Stimulated activated CD4-positive, alpha-beta T cell treated with anti-CD3 and anti-CD28 coated beads, Interleukin-1b, Interleukin-23, amount 100 ng/mL, for 4 hours (primary cell): ENCODE measurements at regions not wholly inside any gene's neighbourhood (a gene's known extent, or its start where the extent isn't known, plus 50 kb on each side); places are given as distances from the start of the nearest gene placed in this dataset.

ENCODE experiments used
- DNase-seq, 2 donors: peaks; one replicate each; pipeline ENCODE4 v3.0.0-alpha.2; 2020; ENCODE audit warnings: low read depth in 2 of 2

DNA sequence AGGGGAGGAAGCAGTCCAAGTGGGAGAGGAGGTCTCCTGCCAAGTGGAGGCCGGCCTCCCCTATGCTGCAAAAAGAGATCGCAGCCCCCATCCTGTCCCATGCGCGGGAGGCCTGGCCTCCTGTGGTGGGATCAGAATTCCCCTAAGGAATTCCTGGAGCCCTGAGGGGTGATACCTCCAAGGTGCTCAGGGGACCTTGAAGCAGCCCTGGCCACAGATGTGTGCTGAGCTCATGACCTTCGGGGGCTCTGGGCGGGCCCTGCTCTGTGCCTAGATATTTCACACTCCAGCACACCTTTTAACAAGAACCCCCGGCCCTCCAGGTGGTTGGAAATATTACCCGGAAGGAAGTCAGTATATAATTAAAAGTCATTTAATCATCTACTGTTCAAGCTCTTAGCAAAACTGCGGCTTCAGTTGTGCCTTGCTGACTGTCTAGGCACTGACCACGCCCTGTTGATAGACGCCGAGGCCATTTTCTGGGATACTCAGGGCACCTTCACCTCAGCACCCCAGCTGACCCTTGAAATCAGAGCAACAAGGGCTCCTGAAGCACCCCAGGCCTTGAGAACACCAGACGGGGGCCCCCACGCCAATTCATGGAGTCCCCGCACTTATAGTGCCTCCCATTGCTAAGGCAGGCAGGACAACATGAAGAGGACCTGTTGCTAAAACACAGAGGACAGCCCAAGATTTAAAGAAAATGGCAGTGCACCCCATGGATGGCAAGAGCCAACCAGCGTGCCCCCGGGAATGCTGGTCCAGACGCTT, 119.1 kb downstream of the NDUFA10 start:
- no peak for DNase-seq

- DNase-seq, result no peak
Measured at GRCh38 chr2:239905306-239905705, 119.8 kb downstream of the NDUFA10 start.

DNA sequence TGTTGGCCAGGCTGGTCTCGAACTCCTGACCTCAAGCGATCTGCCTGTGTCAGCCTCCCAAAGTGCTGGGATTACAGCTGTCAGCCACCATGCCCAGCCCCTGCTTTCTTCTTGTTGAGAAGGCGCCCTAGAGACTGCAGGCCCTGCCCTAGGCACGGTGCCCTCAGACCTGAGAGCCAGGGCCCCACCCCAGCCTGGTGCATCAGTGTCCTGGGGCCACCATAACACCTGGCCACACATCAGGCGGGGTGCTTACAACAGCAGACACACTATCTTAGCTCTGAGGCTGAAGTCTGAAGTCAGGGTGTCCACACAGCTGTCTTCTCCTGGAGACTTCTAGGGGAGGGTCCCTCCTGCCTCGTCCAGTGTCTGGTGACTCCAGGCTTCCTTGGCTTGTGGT, 120.6 kb downstream of the NDUFA10 start:
- DNase-seq, result no peak

GRCh38 chr2:239903803-239904202, 121.3 kb downstream of the NDUFA10 start:
- no peak for DNase-seq

DNA sequence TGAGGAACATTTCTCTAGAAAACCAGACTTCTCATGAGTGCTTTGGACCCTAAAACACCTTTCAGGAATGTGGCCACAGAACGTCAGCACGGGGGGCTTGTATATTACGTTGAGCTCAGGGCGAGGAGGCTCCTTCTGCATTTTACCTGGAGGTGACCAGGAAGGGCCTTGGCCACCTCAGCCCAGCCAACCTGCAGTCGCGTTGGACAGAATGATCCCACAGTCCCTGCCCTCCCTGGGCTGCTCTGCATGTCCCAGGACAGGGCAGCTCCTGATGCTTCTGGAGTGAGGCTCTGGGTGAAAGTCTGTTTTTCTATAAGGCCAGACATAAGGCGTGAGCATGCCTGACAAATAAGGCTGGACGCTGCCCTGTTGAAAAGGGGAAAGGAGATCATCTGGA, 121.9 kb downstream of the NDUFA10 start:
- no peak for DNase-seq

- no peak for DNase-seq
Measured at GRCh38 chr2:239902749-239903201, 122.4 kb downstream of the NDUFA10 start.

GRCh38 chr2:239898292-239898925, 126.7 kb downstream of the NDUFA10 start:
- DNase-seq, result no peak

- DNase-seq, result no peak
Measured at GRCh38 chr2:239897596-239898235, 127.4 kb downstream of the NDUFA10 start.

- DNase-seq, result no peak
Measured at GRCh38 chr2:239896075-239896474, 129.1 kb downstream of the NDUFA10 start.

DNA sequence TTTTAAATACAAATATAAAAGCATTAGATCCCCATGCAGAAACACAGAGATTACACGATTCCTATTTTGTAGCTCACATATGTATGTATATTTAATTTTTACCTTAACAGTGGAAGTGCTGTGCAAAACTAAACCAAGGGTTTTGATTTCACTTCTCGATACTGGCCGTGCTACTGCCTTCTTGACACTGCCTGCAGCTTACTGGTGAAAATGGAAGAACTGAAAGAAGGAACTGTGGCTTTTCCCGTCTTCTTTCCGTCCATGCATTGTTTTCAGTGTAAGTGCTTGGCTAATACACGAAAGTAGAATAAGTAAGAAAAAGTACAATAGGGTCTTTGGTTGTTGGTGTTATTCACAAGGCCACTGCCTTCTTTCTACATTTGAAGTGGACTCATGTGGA, 129.5 kb downstream of the NDUFA10 start:
- DNase-seq, result no peak

GRCh38 chr2:239895116-239895515, 130.0 kb downstream of the NDUFA10 start:
- no peak for DNase-seq

- DNase-seq, result no peak
Measured at GRCh38 chr2:239894276-239894675, 130.9 kb downstream of the NDUFA10 start.

GRCh38 chr2:239893236-239893515, 132.0 kb downstream of the NDUFA10 start:
- DNase-seq, result no peak

DNA sequence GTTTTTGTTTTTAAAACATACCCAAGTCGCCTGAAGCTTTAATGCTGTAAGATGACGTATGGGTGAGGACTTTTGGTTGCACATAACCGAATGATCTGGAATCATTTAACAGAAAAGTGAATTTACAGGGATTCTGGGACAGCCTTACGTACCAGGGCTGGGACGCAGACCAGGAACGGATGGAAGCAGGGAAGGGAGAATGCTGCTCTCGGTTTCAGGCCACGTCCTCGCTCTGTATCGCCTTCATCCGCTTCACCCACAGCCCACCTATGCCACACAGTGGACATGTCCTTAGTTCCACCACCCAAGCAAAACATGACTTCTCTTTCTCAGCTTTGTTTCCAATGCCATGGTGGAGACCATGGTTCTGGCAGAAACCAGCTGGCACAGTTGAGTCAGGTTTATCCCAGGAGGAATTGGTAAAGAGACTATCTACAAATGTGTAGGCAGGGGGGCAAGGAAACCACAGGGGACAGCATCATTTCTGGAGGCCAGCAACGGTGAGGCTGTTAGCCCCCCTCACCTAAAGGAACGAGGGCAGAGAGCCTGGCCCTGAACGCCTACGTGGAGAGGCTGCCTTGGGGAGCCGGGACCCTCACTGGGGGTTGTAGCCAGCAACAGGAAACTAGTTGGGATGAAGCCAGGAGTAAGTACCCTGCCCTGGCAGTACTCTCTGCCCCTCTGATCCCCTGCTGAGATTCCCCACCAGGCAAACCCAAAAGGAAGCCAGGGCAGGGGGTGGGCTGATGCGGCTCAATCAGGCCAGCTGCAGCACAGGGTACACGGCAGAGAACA, 132.5 kb downstream of the NDUFA10 start:
- DNase-seq, result no peak

DNA sequence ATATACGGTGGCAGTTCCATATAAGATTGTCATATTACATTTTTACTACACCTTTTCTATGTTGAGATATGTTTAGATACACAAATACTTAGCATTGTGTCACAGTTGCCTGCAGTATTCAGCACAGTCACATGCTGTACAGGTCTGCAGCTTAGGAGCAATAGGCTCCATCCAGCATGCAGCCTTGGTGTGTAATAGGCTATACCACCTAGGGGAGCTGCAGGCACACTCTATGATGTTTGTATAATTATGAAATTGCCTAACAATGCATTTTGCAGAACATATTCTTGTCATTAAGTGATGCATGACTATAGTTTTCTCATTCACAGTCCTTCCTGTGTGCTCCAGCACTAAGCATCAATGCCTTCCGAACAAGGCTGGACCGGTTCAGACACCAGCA, 133.4 kb downstream of the NDUFA10 start:
- DNase-seq, result no peak

- DNase-seq, result no peak
Measured at GRCh38 chr2:239890206-239890746, 134.9 kb downstream of the NDUFA10 start.

- no peak for DNase-seq
Measured at GRCh38 chr2:239889641-239890121, 135.5 kb downstream of the NDUFA10 start.

DNA sequence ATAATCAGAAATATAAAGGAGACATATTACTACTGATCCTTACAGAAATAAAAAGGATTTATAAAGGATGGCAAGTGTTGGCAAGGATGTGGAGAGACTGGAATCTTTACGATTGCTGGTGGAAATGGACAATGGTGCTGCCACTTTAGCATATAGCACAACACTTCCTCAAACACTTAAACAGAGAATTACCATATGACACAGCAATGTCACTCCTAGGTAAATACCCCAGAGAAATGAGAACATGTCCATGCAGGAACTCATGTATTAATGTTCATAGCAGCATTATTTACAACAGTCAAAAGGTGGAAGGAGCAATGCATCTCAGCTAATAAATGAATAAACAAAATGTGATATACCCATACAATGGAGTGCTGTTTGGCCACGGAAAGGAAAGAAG, 137.5 kb downstream of the NDUFA10 start:
- DNase-seq, result no peak

- DNase-seq, result no peak
Measured at GRCh38 chr2:239886781-239887180, 138.4 kb downstream of the NDUFA10 start.

DNA sequence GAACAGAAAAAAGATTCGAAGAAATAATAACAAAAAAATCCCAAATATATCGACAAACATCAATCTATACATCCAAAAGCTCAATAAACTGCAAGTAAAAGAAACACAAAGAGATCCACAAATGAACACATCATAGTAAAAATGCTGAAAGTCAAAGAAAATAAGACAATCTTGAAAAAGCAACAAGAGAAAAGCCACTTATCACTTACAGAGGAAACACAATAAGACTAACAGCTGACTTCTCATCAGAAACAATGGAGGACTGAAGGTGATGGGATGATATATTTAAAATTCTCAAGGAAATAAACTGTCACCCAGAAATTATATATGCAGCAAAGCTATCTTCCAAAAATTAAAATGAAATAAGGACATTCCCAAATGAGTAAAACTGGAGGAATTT, 140.3 kb downstream of the NDUFA10 start:
- no peak for DNase-seq

- no peak for DNase-seq
Measured at GRCh38 chr2:239884051-239884405, 141.1 kb downstream of the NDUFA10 start.
